ENCODE measurements at regions not wholly inside any gene's neighbourhood (a gene's known extent, or its start where the extent isn't known, plus 50 kb on each side); places are given as distances from the start of the nearest gene placed in this dataset.

DNA sequence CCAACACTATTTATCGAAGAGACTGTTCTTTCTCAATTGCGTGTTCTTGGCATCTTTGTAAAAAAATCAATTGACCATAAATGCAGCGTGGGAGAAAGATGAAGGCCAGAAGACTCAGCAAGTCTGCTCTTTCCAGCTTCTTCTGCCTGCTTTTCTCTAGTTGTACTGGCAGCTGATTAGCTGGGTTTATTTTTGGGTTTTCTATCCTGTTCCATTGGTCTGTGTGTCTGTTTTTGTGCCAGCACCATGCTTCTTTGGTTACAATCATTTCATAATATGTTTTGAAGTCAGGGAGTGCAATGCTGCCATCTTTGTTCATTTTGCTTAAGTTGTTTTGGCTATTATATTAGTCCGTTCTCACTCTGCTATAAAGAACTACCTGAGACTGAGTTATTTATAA lies 201.8 kb upstream of the B3GALT2 start:
- BruUV-seq (replicated peaks), result no TSS peak
- Histone ChIP-seq H3K4me1 (ENCODE audit: control insufficient read depth in 1 of 2, insufficient read depth in 2 of 2, low read length in 2 of 2) (no peaks in the 10 kb centered on the region), H3K4me3 (replicated peaks in 1 of 2; ENCODE audit: low read depth in 1 of 2, low read length in 2 of 2) (no peak overlapping the region), H3K9me3 (ENCODE audit: control insufficient read depth in 1 of 2, insufficient read depth in 1 of 2, low read depth in 1 of 2, low read length in 2 of 2) (no peaks in the 10 kb centered on the region), H4K20me1 (ENCODE audit: insufficient read depth) (no peaks in the 10 kb centered on the region), H3K79me2 (ENCODE audit: insufficient read depth, low read length) (no peaks in the 10 kb centered on the region), H3K4me2 (ENCODE audit: low read length) (no peak overlapping the region), H2AFZ (ENCODE audit: low read depth, low read length, poor library complexity, severe bottlenecking) (no peak overlapping the region), H3K27ac (ENCODE audit: low read depth, low read length) (no peak overlapping the region), H3K27me3 (ENCODE audit: insufficient read depth, low read length) (no peaks in the 10 kb centered on the region), H3K9ac (ENCODE audit: low read length) (no peak overlapping the region), H3K9me2 (ENCODE audit: insufficient read depth) (no peaks in the 10 kb centered on the region), H3K36me3 (ENCODE audit: control insufficient read depth in 1 of 2, insufficient read depth in 2 of 2, low read length in 2 of 2) (no peaks in the 10 kb centered on the region)
- no peak for ATAC-seq
- no peak for DNase-seq (ENCODE audit: low read depth, low spot score)
- CTCF ChIA-PET, result no interaction called here
- intact Hi-C loops (cut with micrococcal nuclease), result no loop called here
- TF ChIP-seq POLR2A (IDR thresholded peaks at IDR 0.05; ENCODE audit: borderline replicate concordance, extremely low read depth, insufficient read depth, insufficient read length), result no peak
- no peak for TF ChIP-seq SIN3A (IDR thresholded peaks at IDR 0.05; ENCODE audit: low read depth)
- TF ChIP-seq JUND (IDR thresholded peaks at IDR 0.05), result no peak
- no peak for TF ChIP-seq EZH2 (IDR thresholded peaks at IDR 0.05)
- TF ChIP-seq, protein P1, sequence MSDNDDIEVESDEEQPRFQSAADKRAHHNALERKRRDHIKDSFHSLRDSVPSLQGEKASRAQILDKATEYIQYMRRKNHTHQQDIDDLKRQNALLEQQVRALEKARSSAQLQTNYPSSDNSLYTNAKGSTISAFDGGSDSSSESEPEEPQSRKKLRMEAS (IDR thresholded peaks at IDR 0.05), result no peak
- TF ChIP-seq ZFX (IDR thresholded peaks at IDR 0.05), result no peak
- TF ChIP-seq POLR2AphosphoS5 (IDR thresholded peaks at IDR 0.05; ENCODE audit: low read depth, low read length), result no peak
- no peak for TF ChIP-seq YY1 (IDR thresholded peaks at IDR 0.05; ENCODE audit: extremely low read depth, insufficient replicate concordance, low read depth, low read length)
- no peak for TF ChIP-seq TCF7L2 (IDR thresholded peaks at IDR 0.05; ENCODE audit: borderline replicate concordance, extremely low read depth, insufficient read depth, insufficient read length)
- TF ChIP-seq CBX3 (IDR thresholded peaks at IDR 0.05; ENCODE audit: low read depth), result no peak
- no peak for TF ChIP-seq ZNF274 (IDR thresholded peaks at IDR 0.05; ENCODE audit: low read depth, low read length)
- TF ChIP-seq SRF (IDR thresholded peaks at IDR 0.05; ENCODE audit: low read depth), result no peak
- no peak for TF ChIP-seq SP1 (IDR thresholded peaks at IDR 0.05; ENCODE audit: low read depth)
- TF ChIP-seq CEBPB (IDR thresholded peaks at IDR 0.05; ENCODE audit: low read depth), result no peak
- no peak for TF ChIP-seq EZH2phosphoT487 (IDR thresholded peaks at IDR 0.05; ENCODE audit: borderline replicate concordance)
- no peak for TF ChIP-seq EGR1 (IDR thresholded peaks at IDR 0.05; ENCODE audit: low read depth)
- TF ChIP-seq, protein P2, sequence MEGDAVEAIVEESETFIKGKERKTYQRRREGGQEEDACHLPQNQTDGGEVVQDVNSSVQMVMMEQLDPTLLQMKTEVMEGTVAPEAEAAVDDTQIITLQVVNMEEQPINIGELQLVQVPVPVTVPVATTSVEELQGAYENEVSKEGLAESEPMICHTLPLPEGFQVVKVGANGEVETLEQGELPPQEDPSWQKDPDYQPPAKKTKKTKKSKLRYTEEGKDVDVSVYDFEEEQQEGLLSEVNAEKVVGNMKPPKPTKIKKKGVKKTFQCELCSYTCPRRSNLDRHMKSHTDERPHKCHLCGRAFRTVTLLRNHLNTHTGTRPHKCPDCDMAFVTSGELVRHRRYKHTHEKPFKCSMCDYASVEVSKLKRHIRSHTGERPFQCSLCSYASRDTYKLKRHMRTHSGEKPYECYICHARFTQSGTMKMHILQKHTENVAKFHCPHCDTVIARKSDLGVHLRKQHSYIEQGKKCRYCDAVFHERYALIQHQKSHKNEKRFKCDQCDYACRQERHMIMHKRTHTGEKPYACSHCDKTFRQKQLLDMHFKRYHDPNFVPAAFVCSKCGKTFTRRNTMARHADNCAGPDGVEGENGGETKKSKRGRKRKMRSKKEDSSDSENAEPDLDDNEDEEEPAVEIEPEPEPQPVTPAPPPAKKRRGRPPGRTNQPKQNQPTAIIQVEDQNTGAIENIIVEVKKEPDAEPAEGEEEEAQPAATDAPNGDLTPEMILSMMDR (IDR thresholded peaks at IDR 0.05 in 2 of 3, conservative IDR thresholded peaks at IDR 0.05 in 1 of 3; ENCODE audit: borderline replicate concordance in 1 of 3, insufficient read depth in 1 of 3, low read depth in 2 of 3, low read length in 2 of 3), result no peak
- TF ChIP-seq, protein P3, sequence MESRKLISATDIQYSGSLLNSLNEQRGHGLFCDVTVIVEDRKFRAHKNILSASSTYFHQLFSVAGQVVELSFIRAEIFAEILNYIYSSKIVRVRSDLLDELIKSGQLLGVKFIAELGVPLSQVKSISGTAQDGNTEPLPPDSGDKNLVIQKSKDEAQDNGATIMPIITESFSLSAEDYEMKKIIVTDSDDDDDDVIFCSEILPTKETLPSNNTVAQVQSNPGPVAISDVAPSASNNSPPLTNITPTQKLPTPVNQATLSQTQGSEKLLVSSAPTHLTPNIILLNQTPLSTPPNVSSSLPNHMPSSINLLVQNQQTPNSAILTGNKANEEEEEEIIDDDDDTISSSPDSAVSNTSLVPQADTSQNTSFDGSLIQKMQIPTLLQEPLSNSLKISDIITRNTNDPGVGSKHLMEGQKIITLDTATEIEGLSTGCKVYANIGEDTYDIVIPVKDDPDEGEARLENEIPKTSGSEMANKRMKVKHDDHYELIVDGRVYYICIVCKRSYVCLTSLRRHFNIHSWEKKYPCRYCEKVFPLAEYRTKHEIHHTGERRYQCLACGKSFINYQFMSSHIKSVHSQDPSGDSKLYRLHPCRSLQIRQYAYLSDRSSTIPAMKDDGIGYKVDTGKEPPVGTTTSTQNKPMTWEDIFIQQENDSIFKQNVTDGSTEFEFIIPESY (IDR thresholded peaks at IDR 0.05; ENCODE audit: extremely low read depth, insufficient replicate concordance, low read length), result no peak
- POLR2A ChIA-PET, result no interaction called here
- RAD21 ChIA-PET (ENCODE audit: low non-redundant PET in 1 of 2, low total read pairs in 2 of 2, uncharacterized antibody in 2 of 2, unreplicated experiment in 2 of 2), result no interaction called here

Data from HCT116 (cell line).